Stimulated activated CD8-positive, alpha-beta memory T cell treated with anti-CD3 and anti-CD28 coated beads, Interleukin-4, amount 100 ng/mL, for 1 hour (primary cell): ENCODE measurements at regions not wholly inside any gene's neighbourhood (a gene's known extent, or its start where the extent isn't known, plus 50 kb on each side); places are given as distances from the start of the nearest gene placed in this dataset.
"Not testable (repeated sequence)": the region's sequence is repeated elsewhere in the genome, so short reads cannot be mapped to it uniquely, and the experiment has no call there.

Experiments used
- DNase-seq, 2 donors: peaks; one replicate each; pipeline ENCODE4 v3.0.0-alpha.2; 2020; ENCODE audit warnings: low read depth in 2 of 2, low spot score in 1 of 2

DNA sequence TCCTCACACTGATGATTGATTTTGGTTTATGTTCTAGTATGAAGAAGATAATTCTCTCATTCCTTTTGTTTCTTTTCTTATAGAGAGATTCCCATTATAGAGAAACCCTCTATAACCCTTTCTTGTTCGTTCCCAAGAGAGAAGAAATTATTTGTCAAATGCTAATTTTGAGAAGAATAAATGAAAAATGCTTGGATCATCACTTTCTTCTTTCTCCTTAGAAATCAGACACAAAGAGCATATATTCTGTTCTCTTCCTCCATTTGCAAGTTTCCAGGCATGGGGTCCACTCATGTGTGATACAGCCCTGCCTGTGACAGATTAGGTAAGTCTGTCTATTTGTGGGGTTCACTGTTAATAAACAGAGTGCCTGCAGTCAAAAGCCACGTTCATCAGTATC is 222.6 kb upstream of the NECTIN3 start:
- no peak for DNase-seq

DNA sequence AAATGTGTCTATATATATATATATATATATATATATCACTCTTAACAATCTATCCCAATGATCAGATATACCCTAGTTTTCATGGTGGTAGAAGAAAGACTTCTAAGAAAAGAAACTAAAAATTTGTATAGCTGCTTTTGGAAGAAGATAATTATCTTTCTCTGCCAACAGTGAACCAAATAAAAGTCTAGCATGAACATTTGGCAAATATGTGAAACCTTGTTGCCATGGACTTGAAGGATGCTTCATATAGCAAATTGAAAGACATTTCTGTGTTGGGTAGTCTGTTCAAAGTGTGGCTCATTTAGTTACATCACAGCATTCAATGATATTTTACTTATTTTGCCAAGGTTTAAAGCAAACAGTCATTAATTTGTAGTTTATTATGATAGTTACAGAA is 219.9 kb upstream of the NECTIN3 start:
- DNase-seq = no peak

DNA sequence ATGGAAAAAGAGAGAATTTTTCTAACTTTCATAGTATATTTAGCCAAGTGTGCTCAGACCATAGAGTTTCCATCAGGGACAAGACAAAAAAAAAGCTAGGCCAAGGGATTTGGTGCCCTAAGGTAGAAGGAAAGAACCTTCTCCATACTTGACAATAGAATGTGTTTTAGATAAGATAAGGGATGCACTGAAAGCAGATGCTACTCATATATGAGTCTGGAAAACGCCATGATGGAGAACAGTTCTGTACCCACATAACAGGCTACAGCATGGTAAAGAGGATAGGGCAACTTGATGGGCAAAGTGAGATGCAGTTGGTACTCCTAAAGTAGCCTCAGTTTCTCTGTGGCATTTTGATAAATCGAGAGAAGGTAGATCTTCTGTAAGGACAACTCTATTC is 216.4 kb upstream of the NECTIN3 start:
- no peak for DNase-seq

DNA sequence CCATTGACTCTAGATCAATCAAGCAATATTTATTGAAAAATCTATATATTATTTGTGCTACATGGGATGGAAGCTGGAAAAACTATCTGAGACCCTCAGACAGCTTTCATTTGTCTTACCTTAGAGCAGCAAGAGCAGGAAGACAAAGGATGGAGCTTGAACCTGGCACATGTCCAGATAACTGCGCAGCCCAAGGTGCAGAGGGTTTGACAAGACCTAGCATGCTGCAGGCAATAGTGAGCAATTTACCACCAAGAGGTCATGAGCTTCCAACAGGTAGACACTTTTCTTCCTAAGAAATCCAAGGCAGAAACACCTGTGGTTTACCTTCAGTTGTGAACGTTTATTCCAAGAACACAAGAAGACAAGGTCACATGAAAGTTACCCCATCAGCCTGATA is 214.7 kb upstream of the NECTIN3 start:
- no peak for DNase-seq

DNA sequence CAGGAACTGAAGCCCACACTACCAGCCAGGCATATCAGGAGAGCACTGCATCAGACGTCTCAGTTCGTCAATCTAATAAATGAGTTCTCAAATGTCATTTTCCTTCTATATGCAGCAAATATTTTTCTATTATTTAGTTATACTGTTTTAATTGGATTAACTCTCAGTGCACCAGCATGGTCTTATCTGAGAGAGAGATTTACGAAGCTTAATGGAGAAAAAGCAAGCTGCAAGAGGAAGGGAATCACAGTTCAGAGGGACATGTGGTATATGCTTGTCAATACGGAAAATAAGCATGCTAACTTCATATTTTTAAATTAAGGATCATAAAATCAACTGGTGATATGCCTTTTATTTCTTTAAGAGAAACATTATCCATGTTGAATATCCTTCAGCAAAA is 213.1 kb upstream of the NECTIN3 start:
- DNase-seq = no peak

DNA sequence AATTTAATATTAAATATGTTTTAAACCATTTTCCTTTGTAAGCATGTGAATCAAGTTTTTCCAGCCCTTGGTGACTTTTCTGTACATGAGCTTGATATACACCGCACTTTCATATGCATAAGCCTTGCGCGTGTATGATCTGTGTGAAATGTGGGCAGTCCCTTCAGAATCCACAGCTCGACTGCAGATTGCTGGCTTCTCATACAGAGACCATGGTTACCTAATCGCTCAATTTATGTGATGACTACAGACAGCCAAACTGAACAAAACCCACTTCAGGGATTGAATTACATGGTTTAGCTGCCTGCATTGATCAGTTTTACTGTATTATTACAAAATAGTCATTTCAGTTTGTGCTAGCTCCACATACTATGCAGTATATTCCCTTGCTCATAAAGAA is 212.3 kb upstream of the NECTIN3 start:
- no peak for DNase-seq

DNA sequence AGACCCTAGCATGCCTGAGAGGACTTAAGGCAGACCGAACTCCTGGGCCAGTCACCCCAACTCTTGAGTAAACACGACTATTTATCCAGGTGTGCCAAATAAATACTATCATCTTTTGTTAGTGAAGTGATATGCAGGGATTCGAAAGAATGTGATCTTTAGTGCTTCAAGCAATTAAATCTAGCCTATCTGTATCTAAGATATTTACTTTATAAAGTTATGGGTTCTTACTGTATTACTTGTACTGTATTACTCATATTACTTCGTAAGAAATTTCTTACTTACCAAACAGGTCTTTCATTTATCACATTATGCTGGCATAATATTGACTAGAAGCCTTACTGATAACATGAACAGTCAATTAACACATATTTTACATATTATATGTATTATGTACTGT is 211.6 kb upstream of the NECTIN3 start:
- no peak for DNase-seq

DNA sequence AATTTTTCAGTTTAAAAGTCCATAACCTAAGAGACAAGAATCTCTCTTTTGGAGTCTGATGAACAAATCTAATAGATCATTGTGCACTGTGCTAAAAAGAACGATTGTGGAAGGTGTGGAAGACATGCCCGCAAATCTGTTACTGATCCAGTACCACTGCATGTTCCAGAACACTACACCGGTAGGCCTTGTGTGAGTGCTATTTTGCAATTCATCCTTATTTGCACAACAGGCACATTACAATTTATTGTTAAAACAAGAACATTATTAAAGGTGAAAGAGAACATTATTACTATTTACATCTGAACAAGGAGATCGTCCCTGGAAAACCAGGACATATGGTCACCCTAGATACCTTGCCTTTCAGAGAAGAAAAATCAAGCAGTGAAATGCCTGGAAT is 205.7 kb upstream of the NECTIN3 start:
- DNase-seq = no peak

DNA sequence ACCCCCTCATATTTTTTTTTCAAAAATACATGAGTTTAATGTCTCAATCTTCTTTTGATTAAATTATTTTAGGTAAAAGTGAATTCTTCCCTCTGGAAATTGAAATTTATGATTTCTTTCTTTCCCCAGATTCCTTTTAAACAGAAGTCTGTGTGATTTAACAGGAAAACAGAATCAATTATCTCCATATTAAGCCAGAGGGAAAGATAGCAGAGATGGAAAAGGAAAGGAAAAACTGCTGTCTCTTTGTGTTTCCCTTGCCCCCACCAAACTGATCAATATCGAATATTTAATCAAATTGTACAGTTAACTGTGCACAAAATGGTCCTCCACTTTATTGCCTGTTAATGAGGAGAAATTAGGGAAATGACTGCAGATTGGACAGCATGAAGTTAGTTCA is 203.5 kb upstream of the NECTIN3 start:
- no peak for DNase-seq

DNA sequence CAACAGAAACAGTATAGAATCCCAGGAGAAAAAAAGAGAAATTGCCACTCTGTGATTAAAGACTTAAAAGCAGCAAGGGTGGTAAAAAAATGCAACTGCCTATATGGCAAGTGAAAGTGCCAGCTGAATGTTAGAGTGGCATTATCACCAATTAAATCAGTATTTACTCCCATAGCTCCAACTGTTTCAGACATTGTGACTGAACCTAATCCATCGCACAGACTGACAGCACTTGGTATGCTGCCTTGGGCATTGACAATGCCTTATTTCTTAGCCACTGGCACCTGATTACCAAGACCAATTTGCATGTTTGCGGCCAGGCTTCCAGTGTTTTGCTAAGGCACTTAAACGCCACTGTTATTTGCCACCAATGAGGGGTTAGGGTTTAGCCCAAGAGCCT is 201.9 kb upstream of the NECTIN3 start:
- no peak for DNase-seq

DNA sequence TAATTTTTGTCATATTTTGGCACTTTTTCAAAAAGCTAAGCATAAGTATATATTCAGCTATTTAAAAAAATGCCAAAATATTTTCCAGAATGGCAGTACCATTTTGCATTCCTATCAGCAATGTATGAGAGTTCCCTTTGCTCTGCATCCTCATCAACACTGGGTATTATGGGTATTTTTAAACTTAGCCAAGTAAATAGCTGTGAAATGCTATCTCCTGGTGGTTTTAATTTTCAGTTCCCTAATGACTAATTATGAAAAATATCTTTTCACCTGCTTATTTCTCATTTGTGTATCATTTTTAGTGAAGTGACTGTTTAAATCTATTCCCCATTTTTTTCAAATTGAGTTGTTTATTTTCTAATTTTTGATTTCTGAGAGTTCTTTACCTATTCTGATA is 199.7 kb upstream of the NECTIN3 start:
- DNase-seq = no peak

DNA sequence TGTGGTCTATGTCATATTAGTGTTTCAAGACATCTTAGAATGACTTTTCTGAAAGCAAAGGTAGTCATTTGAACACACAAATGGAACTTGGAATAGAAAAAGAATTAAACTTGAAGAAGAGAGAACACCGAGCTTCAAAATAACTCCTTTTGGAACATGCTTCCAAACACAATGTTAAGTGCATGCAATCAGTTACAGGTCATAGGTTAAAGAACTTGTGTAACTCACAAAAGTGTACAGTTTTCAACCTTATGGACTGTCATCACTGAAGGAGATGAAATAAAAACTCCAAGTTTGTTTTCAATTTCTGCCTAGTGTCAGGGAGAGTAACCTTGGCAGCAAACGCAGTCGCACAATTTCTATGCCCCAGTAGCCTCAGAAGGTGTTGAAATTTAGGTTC is 192.9 kb upstream of the NECTIN3 start:
- no peak for DNase-seq

DNA sequence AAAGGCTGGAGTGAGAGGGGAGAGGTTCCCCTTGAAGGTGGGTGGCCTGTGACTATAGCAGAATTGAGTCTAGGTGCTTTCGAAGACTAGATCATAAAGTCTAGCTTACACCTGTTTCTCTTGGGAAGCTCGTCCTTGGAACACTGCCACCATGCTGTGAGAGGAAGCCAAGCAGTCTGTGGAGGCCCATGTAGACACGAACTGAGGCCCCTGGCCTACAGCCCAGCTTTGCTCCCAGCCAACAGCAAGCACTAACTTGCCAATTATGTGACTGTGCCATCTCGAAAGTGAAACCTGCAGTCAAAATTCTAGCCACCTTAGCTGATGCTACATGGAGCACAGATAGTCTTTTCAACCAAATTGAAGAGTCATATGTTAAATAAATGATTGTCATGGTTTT is 190.5 kb upstream of the NECTIN3 start:
- no peak for DNase-seq

DNA sequence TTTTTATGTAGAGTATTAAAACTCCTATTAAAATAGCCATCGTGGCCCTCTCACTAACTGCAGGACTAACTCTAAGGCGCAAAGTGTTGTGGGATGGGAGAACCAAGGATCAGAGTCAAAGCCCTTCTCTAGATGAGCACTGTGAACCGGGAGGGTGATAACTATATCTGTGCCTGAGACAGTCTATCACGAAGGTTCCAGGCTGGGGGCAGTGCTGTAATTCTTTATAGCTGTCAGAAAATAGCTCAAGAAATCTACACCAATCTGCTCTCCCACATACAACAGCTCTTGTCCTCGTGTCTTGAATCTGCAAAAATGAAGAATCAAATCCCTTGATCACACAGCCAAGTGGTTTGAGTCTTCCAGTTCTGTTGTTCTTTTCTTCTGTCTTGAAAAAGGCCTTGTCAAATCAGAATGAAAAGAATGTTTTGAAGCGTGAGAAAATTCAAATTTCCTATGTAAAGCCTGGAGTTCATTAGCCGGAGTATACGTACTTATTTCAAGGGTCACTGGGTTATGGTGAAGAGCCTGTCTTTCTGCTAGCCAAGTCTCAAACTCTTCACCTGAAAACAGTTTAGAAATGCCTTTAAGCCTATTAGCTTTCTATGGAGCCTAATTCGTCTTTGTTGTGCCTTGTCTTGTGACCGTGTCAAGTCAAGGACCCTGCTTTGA is 185.3 kb upstream of the NECTIN3 start:
- no peak for DNase-seq

DNA sequence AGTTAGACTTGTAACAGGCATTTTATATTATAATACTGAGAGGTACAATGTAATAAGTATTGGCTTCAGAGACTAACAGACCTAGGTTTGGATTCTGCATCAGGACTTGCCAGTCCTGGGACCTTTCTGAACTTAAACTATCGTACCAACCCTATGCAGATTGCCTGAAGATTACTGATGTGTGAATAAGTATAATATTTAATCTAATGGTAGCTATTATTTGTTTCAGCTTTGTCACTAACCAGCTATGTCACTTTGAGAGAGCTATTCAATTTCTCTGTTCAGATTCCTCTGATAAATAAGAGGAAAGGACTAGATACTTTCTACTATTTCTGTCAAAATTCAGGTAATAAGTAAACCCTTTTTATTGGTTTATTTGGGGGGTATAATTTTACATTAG is 184.4 kb upstream of the NECTIN3 start:
- DNase-seq = no peak

DNA sequence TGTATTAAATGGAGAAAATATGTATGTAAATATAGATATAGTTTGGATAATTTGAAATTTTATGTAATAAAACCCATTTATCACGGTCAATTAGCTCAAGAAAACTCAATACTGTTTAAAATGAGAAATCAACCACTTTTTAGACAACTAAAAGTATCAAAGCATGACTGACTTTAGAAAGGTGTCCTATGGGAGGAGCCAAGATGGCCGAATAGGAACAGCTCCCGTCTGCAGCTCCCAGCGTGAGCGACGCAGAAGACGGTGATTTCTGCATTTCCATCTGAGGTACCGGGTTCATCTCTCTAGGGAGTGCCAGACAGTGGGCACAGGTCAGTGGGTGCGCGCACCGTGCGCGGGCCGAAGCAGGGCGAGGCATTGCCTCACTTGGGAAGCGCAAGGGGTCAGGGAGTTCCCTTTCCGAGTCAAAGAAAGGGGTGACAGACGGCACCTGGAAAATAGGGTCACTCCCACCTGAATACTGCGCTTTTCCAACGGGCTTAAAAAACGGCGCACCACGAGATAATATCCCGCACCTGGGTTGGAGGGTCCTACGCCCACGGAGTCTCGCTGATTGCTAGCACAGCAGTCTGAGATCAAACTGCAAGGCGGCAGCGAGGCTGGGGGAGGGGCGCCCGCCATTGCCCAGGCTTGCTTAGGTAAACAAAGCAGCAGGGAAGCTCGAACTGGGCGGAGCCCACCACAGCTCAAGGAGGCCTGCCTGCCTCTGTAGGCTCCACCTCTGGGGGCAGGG is 182.8 kb upstream of the NECTIN3 start:
- DNase-seq = not testable (repeated sequence)

DNA sequence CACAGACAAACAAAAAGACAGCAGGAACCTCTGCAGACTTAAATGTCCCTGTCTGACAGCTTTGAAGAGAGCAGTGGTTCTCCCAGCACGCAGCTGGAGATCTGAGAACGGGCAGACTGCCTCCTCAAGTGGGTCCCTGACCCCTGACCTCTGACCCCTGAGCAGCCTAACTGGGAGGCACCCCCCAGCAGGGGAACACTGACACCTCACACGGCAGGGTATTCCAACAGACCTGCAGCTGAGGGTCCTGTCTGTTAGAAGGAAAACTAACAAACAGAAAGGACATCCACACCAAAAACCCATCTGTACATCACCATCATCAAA is 182.3 kb upstream of the NECTIN3 start:
- DNase-seq = not testable (repeated sequence)

DNA sequence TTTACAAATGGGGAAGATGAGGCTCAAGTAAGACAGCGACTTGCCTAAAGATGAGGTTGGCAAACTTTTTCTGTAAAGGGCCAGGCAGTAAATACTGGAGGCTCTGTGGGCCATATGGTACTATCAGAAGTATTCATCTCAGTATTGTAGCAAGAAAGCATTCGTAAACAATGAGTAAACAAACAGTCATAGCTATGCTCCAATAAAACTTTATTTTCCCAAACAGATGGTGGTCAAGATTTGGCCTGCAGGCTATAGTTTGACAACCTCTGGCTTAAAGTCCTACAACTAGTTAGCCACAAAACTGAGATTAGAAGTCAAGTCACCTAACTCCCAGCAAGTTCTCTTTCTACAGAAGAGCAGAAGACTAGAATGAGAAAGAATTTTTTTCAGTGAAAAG is 177.0 kb upstream of the NECTIN3 start:
- DNase-seq = no peak

DNA sequence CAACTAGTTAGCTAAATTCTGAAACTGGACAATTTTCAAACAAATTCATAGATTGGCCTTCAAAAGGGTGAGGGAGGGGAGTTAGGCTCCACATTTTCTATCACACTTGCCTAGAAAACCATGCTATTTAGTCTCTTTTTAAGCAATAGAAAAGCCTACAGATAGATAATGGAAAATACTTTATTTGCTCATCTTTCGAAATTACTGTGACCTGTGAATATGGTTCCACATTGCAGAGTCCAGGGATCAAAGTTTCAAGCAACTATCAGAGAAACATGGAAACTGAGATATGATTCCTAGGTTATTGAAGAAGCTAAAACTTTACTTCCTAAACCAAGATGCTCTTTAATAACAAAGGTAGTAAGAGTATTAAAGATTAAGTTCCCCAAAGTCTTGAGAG is 176.6 kb upstream of the NECTIN3 start:
- DNase-seq = no peak

DNA sequence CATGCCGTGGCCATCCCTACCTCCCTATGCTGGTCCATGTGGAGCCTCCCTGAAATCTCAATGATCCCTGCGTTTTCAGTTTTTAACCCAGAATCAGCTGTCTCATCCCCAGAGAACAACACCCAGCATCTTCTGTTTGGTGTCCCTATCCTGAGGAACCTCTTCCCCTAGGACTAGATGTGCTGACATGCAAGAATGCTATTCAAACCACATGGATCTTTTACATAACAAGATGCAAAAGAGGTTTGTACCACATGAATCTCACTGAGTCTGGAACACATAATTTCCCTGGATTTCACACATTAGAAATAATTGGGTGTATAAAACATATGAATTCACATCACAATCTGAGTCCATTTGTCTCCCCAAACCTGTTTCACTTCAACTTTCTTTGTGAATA is 174.6 kb upstream of the NECTIN3 start:
- no peak for DNase-seq

DNA sequence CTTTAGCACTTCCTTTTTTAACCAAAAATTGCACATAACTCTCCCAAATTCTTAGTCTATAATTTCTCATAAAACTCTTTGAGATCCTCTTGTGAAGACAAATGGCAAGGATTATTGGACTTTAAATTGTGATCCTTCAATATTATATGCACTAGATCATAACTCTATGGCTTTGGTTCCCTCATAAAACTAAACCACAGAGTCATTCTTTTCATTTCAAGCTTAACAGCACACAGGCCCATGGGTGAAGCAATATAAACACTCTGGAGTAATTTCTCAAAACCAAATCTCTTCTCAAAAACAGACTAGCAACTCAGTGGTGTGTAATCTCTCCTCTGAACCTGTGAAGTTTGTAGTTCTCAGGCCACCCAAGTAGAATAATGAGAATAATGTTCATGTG is 171.0 kb upstream of the NECTIN3 start:
- no peak for DNase-seq

DNA sequence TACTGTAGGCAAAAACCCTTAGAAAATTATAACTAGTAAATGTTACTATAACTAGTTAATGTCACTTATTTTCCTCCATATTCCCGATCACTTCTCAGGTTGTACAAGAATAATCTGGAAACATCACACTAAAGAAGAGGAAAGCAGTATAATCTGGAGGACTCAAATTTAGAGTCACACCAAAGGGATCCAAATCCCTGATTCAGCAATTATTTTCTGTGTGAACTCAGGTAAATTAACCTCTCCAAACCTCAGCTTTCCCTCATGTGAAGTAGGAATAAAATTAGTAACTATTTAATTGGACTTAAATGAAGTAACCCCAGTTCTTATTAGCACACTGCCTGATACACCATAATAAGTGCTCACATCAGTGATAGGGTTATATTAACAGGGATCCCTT is 170.1 kb upstream of the NECTIN3 start:
- DNase-seq = no peak

DNA sequence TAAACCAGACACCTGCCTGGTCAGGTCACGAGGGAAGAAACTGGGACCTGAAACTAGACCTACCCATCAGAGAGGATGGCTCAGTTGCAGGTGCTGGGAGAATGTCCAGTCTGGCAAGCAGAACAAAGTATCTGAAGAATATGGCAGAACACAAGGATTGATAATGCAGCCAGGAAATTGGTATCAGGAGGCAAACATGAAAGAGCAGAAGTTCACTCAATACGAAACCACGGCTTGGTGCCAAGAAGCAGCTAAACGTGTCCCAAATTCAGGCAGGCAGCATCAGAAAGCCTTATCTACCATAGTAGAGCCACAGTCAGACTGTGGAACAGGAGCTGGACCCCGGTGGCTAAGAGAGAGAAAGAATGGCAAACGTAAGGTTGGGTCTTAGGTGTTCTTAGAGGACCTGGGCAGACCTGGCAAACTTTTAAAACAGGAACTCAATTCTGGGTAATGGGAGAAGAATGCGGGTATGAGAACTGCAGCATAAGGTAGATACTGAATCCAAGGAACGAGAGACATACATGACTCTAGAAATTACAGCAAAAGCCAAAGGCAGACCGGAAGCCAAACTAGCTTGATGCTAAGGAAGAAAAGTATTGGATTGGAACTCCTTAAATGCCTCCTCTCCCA is 169.0 kb upstream of the NECTIN3 start:
- no peak for DNase-seq
